COLO668 (cell line): ENCODE measurements at regions not wholly inside any gene's neighbourhood (a gene's known extent, or its start where the extent isn't known, plus 50 kb on each side); places are given as distances from the start of the nearest gene placed in this dataset.
"Not testable (repeated sequence)": the region's sequence is repeated elsewhere in the genome, so short reads cannot be mapped to it uniquely, and the experiment has no call there.

ENCODE experiments used
- DNase-seq: peaks from one replicate; lab custom pipeline; 2025; ENCODE audit not compliant: unreplicated experiment; lab: John Stamatoyannopoulos, UW

- no peak for DNase-seq
These were observed 1691.7 kb upstream of the FLRT2 start for GRCh38 chr14:83838226-83838625.

GRCh38 chr14:83842547-83842946, 1687.4 kb upstream of the FLRT2 start:
- DNase-seq, result no peak

- no peak for DNase-seq
These were observed 1682.8 kb upstream of the FLRT2 start for GRCh38 chr14:83847102-83847501.

GRCh38 chr14:83850092-83850491, 1679.9 kb upstream of the FLRT2 start:
- DNase-seq, result no peak

- no peak for DNase-seq
These were observed 1673.6 kb upstream of the FLRT2 start for GRCh38 chr14:83856334-83856733.

GRCh38 chr14:83860631-83861155, 1669.3 kb upstream of the FLRT2 start:
- DNase-seq, result no peak

- no peak for DNase-seq
These were observed 1666.7 kb upstream of the FLRT2 start for GRCh38 chr14:83863042-83863774.

- no peak for DNase-seq
These were observed 1665.8 kb upstream of the FLRT2 start for GRCh38 chr14:83864106-83864505.

- DNase-seq, result no peak
These were observed 1662.2 kb upstream of the FLRT2 start for GRCh38 chr14:83867566-83868225.

- no peak for DNase-seq
These were observed 1659.2 kb upstream of the FLRT2 start for GRCh38 chr14:83870546-83871270.

GRCh38 chr14:83873669-83874068, 1656.3 kb upstream of the FLRT2 start:
- no peak for DNase-seq

- DNase-seq, result no peak
These were observed 1655.3 kb upstream of the FLRT2 start for GRCh38 chr14:83874662-83875061.

- no peak for DNase-seq
These were observed 1646.2 kb upstream of the FLRT2 start for GRCh38 chr14:83883732-83884131.

GRCh38 chr14:83885837-83886293, 1644.1 kb upstream of the FLRT2 start:
- no peak for DNase-seq

GRCh38 chr14:83887866-83888265, 1642.1 kb upstream of the FLRT2 start:
- no peak for DNase-seq

GRCh38 chr14:83893447-83893846, 1636.5 kb upstream of the FLRT2 start:
- DNase-seq, result no peak

GRCh38 chr14:83894568-83894967, 1635.4 kb upstream of the FLRT2 start:
- DNase-seq, result no peak

- DNase-seq, result not testable (repeated sequence)
These were observed 1631.4 kb upstream of the FLRT2 start for GRCh38 chr14:83898558-83898957.

- no peak for DNase-seq
These were observed 1630.2 kb upstream of the FLRT2 start for GRCh38 chr14:83899706-83900105.

GRCh38 chr14:83905157-83905556, 1624.8 kb upstream of the FLRT2 start:
- no peak for DNase-seq

GRCh38 chr14:83908419-83908818, 1621.5 kb upstream of the FLRT2 start:
- DNase-seq, result no peak

- DNase-seq, result no peak
These were observed 1620.4 kb upstream of the FLRT2 start for GRCh38 chr14:83909507-83909906.
